Suppressor macrophage treated with lipopolysaccharide for 4 hours (primary cell): ENCODE measurements at regions not wholly inside any gene's neighbourhood (a gene's known extent, or its start where the extent isn't known, plus 50 kb on each side); places are given as distances from the start of the nearest gene placed in this dataset.
"Not testable (repeated sequence)": the region's sequence is repeated elsewhere in the genome, so short reads cannot be mapped to it uniquely, and the experiment has no call there.

Source experiments
- DNase-seq: peaks from one replicate; pipeline ENCODE4 v3.0.0-alpha.2; 2020

GRCh38 chr13:88436974-88437373 lies 765.8 kb downstream of the SLITRK5 start:
- DNase-seq, result no peak

DNA sequence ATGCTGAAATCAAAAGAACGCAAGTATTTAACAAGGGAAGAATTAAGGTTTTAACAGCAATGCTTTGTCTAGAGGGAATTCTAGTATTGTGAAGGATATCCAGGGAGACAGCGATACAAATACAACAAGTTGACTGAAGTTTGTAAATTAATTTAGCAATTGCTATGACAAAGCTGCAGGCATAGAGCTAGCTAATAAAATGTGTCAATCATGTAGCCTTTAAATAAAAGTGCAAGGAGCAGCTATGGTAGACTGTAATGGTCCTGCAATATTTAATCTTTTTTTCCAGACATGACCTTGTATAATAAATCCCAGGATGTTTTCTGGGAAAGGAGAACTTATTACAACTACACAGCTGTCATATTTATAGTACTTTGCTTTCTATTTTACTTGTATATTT lies 779.3 kb downstream of the SLITRK5 start:
- no peak for DNase-seq

GRCh38 chr13:88456151-88456550 lies 785.0 kb downstream of the SLITRK5 start:
- peak; percentile 8 for DNase-seq

GRCh38 chr13:88459331-88459730 lies 788.2 kb downstream of the SLITRK5 start:
- no peak for DNase-seq

DNA sequence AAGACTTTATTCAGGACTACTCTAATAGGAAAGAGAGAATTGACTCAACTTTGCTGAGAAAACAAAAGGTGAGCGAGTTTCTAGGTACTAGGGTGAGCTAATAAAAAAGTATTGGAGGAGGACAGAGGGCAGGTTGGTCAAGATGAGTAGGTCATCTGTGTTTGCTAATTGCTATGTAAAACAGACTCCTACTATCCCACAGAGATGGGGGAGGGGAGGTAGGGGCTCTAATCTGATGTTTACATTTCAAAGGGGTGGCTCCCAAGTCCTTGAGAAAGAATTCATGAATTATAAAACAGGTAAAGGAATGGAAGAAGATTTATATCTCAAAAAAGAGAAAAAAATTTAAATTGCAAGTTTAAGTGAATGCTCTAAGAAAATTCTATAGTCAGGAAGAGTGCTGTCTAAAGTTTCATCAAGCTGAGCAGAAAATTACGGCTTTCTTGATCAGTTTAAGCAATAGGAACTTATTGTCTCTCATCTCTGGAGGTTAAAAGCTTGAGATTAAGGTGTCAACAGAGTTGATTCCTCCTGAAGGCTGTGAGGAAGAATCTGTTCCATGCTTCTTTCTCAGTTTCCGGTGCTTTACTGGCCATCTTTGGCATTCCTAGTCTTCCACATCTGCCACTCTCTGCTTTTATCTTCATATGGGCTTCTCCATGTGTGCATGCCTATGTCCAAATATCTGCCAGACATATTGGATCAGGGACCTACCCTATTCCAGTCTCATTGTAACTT lies 790.3 kb downstream of the SLITRK5 start:
- DNase-seq, result no peak

GRCh38 chr13:88464851-88465250 lies 793.7 kb downstream of the SLITRK5 start:
- no peak for DNase-seq

GRCh38 chr13:88472316-88472715 lies 801.1 kb downstream of the SLITRK5 start:
- DNase-seq, result no peak

DNA sequence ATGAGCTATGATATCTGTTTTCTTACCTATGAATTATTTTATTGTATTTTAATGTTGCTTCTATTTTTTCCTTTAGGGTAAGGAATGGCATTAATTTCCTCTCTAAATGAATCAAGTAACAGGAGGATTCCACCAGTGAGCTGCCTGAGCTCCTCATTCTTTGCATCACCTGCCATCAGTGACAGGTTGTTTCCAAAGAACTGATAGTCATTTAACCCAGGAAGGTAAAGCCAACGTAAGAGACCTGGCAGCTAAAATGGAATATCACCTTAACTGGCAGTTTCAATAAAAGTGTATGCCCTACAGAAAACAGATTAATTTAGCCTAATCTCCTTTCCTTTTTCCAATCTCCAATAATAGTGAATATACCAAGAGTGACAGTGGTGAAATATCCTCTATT lies 812.0 kb downstream of the SLITRK5 start:
- no peak for DNase-seq

DNA sequence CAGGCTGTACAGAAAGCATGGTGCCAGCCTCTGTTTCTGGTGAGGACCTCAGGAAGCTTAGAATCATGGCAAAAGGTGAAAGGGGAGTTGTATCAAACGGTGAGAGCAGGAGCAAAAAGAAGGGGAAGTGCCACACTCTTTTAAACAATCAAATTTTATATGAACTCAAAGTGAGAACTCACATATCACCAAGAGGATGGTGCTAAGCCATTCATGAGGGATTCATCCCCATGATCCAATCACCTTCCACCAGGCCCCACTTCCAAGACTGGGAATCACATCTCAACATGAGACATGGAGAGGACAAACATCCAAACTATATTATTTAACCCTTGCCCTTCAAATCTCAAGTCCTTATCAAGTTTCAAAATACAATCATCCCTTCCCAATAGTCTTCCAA lies 836.7 kb downstream of the SLITRK5 start:
- DNase-seq, result no peak

DNA sequence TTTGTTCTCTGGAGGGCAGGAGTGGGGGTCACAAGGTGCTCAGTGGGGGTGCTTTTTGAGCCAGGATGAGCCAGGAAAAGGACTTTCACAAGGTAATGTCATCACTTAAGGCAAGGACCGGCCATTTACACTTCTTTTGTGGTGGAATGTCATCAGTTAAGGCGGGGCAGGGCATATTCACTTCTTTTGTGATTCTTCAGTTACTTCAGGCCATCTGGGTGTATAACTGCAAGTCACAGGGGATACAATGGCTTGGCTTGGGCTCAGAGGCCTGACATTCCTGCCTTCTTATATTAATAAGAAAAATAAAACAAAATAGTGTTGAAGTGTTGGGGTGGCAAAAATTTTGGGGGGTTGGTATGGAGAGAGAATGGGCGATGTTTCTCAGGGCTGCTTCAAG lies 841.8 kb downstream of the SLITRK5 start:
- not testable (repeated sequence) for DNase-seq

GRCh38 chr13:88526186-88526852 lies 855.1 kb downstream of the SLITRK5 start:
- no peak for DNase-seq

GRCh38 chr13:88526853-88527215 lies 855.7 kb downstream of the SLITRK5 start:
- no peak for DNase-seq

- no peak for DNase-seq
These were observed 870.8 kb downstream of the SLITRK5 start for GRCh38 chr13:88541994-88542393.

GRCh38 chr13:88544836-88545235 lies 873.7 kb downstream of the SLITRK5 start:
- DNase-seq, result no peak

GRCh38 chr13:88552966-88553365 lies 881.8 kb downstream of the SLITRK5 start:
- DNase-seq, result no peak

- DNase-seq, result no peak
These were observed 894.4 kb downstream of the SLITRK5 start for GRCh38 chr13:88565566-88565965.

DNA sequence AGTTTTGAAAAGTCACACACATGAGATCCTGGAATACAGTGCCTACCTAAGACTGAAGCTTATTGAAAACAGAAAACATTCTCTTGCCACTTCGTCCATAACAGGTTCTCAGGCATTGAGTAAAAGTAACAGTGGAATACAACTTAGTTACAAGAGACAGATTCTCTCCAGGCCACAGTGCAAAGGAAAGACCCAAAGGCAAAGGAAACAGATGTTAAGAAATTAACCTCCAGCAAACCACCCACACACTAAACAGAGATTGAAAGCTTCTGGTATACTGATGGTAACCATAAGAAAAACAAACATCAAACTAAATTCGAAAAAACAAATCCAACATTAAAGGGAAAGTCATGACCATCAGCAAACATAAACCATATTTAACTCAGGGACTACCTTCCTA lies 914.7 kb downstream of the SLITRK5 start:
- no peak for DNase-seq

- no peak for DNase-seq
These were observed 915.1 kb downstream of the SLITRK5 start for GRCh38 chr13:88586263-88586662.

- DNase-seq, result no peak
These were observed 919.4 kb downstream of the SLITRK5 start for GRCh38 chr13:88590574-88590973.

- DNase-seq, result no peak
These were observed 920.9 kb downstream of the SLITRK5 start for GRCh38 chr13:88592105-88592504.

GRCh38 chr13:88601949-88602348 lies 930.8 kb downstream of the SLITRK5 start:
- no peak for DNase-seq

- DNase-seq, result no peak
These were observed 931.9 kb downstream of the SLITRK5 start for GRCh38 chr13:88602786-88603777.

DNA sequence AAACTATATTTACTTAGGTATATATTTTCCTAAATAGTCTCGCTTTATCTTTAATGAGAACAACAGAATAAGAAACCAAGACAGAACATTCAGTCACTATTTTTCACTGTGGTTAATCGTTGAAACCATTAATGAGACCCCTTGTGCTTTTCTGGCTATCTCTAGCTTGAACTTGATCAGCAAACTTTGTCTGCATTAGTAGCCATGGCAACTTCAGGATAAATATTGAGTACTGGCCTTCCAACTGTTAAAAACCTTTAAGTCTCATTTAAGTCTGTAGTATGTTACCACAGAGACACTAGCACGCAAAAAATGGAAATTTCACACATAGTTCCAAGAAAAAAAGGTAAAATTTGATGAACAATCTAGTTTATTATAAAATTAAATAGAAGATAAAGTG lies 946.0 kb downstream of the SLITRK5 start:
- DNase-seq, result no peak
